Gastrocnemius medialis (tissue), 4 donors: ENCODE measurements at regions not wholly inside any gene's neighbourhood (a gene's known extent, or its start where the extent isn't known, plus 50 kb on each side); places are given as distances from the start of the nearest gene placed in this dataset.

ENCODE experiments used
- ATAC-seq, 2 donors: fragments of 150-250 bp; one replicate each; pipeline ENCODE4 v1.9.1; 2016
- DNase-seq, 2 donors: peaks; one replicate each; pipeline ENCODE4 v3.0.0-alpha.2; 2019
- H3K27ac ChIP-seq, 4 donors: fragments of 200-600 bp; sonication (generic); 1 replicate in 1 of 4; 2 replicates in 3 of 4; pipeline ENCODE4 v1.5.1; 2016 to 2018; ENCODE audit warnings: mild to moderate bottlenecking in 2 of 4, moderate library complexity in 1 of 4
- H3K27me3 ChIP-seq, 3 donors: fragments of 200-600 bp; sonication (generic) in 2 of 3; 1 replicate in 1 of 3; 2 replicates in 2 of 3; pipeline versions ENCODE4 v1.5.1 to v1.6.0; 2016 to 2019; ENCODE audit warnings: mild to moderate bottlenecking in 1 of 3, moderate library complexity in 1 of 3
- H3K36me3 ChIP-seq, 2 donors: fragments of 200-600 bp; sonication (generic) in 1 of 2; one replicate each; pipeline ENCODE4 v1.5.1; 2017 to 2018
- H3K4me1 ChIP-seq, 2 donors: fragments of 200-600 bp; sonication (generic) in 1 of 2; one replicate each; pipeline ENCODE4 v1.5.1; 2016 to 2017; ENCODE audit warnings: mild to moderate bottlenecking in 2 of 2
- H3K4me3 ChIP-seq, 4 donors: fragments of 200-600 bp; sonication (generic) in 3 of 4; 1 replicate in 1 of 4; 2 replicates in 3 of 4; pipeline ENCODE4 v1.5.1; 2016 to 2019; ENCODE audit warnings: mild to moderate bottlenecking in 2 of 4
- H3K9me3 ChIP-seq, 3 donors: fragments of 200-600 bp; sonication (generic) in 2 of 3; 1 replicate in 1 of 3; 2 replicates in 2 of 3; pipeline ENCODE4 v1.5.1; 2016 to 2019
- CTCF ChIP-seq, 5 experiments: fragments of 450-650 bp in 3 of 5; fragments of 200-600 bp in 2 of 5; sonication (generic) in 2 of 5; IDR thresholded peaks in 4 of 5; conservative IDR thresholded peaks in 1 of 5; 1 replicate in 4 of 5; 2 replicates in 1 of 5; pipeline ENCODE4 v1.5.1; 2016 to 2019; ENCODE audit warnings: antibody characterized with exemption in 5 of 5, mild to moderate bottlenecking in 3 of 5, moderate library complexity in 3 of 5
- POLR2A ChIP-seq, 2 donors: fragments of 450-650 bp; IDR thresholded peaks; one replicate each; pipeline ENCODE4 v1.6.1; 2017; ENCODE audit warnings: antibody characterized with exemption in 2 of 2, mild to moderate bottlenecking in 2 of 2, moderate library complexity in 2 of 2
- in situ Hi-C, 4 donors: fragments of 200-750 bp; cut with MboI; loops; one replicate each; pipeline versions ENCODE4 v1.15.0 to v1.8.0; 2017; ENCODE audit warnings: low sequenced_read_pairs in 4 of 4
- intact Hi-C: fragments of 100-400 bp; cut with DNase I; formaldehyde crosslinking; loops from one replicate; pipeline ENCODE4 v1.15.1; 2023; ENCODE audit warnings: low total_unique reads

DNA sequence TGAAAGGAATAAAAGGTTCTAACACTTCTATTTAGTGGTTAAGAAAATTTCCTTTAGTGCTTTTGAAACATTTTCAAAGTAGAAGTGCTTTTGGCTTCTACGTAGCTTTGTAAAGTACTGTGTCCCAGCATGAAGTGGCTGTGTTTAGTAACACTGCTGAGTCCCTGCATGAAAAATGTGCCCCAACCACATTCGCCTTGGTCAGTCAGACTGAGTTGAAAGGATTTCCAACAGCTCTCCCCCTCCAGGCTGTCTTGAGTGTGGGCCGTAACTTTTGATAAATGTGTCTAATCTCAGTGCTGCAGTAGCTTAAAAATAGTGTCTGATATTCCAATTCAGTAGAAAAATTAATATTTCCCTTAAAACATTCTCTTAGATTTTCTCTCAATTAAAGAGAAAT lies 115.0 kb downstream of the NR1D2 start:
- ATAC-seq (peak in 1 of 2 donors; percentile 39), DNase-seq (no peak)
- in situ Hi-C loops: no loop called here
- intact Hi-C loops: no loop called here
- TF ChIP-seq POLR2A (IDR thresholded peaks at IDR 0.05): no peak
- H3K27me3 ChIP-seq: no peaks in the 10 kb centered on the region
- no peaks in the 10 kb centered on the region for H3K9me3 ChIP-seq
- no peak overlapping the region for H3K4me3 ChIP-seq
- H3K27ac ChIP-seq: no peak overlapping the region
- H3K36me3 ChIP-seq: no peaks in the 10 kb centered on the region
- no peaks in the 10 kb centered on the region for H3K4me1 ChIP-seq

GRCh38 chr3:24062916-24063315 lies 117.8 kb downstream of the NR1D2 start:
- in situ Hi-C loops (no loop called here), intact Hi-C loops (no loop called here)
- H3K27me3 ChIP-seq: no peaks in the 10 kb centered on the region
- H3K4me1 ChIP-seq: no peaks in the 10 kb centered on the region
- no peaks in the 10 kb centered on the region for H3K9me3 ChIP-seq
- TF ChIP-seq POLR2A (IDR thresholded peaks at IDR 0.05): no peak
- TF ChIP-seq CTCF (IDR thresholded peaks at IDR 0.05 in 4 of 5, conservative IDR thresholded peaks at IDR 0.05 in 1 of 5): no peak
- no peaks in the 10 kb centered on the region for H3K36me3 ChIP-seq
- no peak for ATAC-seq
- H3K4me3 ChIP-seq: no peak overlapping the region
- no peak for DNase-seq
- no peak overlapping the region for H3K27ac ChIP-seq
